ENCODE measurements at regions not wholly inside any gene's neighbourhood (a gene's known extent, or its start where the extent isn't known, plus 50 kb on each side); places are given as distances from the start of the nearest gene placed in this dataset.

GRCh38 chr20:56994006-56994405, 272.4 kb downstream of the BMP7 start (continued):
- TF ChIP-seq CEBPZ (IDR thresholded peaks at IDR 0.05; ENCODE audit: low read depth, low read length) (no peak), BCL11A (IDR thresholded peaks at IDR 0.05; ENCODE audit: low read depth, low read length) (no peak), ZNF687 (IDR thresholded peaks at IDR 0.05) (no peak), RELA (IDR thresholded peaks at IDR 0.05; ENCODE audit: borderline replicate concordance, partially characterized antibody) (no peak), BMI1 (IDR thresholded peaks at IDR 0.05; ENCODE audit: borderline replicate concordance) (no peak), MAX (IDR thresholded peaks at IDR 0.05; ENCODE audit: low read depth, low read length) (no peak)
